Neural cell (in vitro differentiated cells): ENCODE measurements at regions not wholly inside any gene's neighbourhood (a gene's known extent, or its start where the extent isn't known, plus 50 kb on each side); places are given as distances from the start of the nearest gene placed in this dataset.

Experiments
- H2AFZ ChIP-seq: fragments of 200-600, 300-800 bp; sonication (generic), shearing (Covaris generic); 2 replicates; pipeline ENCODE4 v1.6.0; 2014; ENCODE audit warnings: low read depth, mild to moderate bottlenecking, antibody characterized with exemption, low read length, moderate library complexity
- H3F3A ChIP-seq: fragments of 200-600 bp; shearing (Covaris generic); 2 replicates; pipeline ENCODE4 v1.6.1; 2016; ENCODE audit warnings: mild to moderate bottlenecking, moderate library complexity, mixed read lengths, antibody characterized with exemption, low read length; ENCODE audit not compliant: insufficient read depth, poor library complexity, severe bottlenecking
- H3K27ac ChIP-seq: fragments of 200-600, 300-800 bp; sonication (generic), shearing (Covaris generic); 2 replicates; pipeline ENCODE4 v1.5.1; 2014; ENCODE audit warnings: mild to moderate bottlenecking, low read length, moderate library complexity
- H3K27me3 ChIP-seq: fragments of 300-800, 200-600 bp; sonication (generic), shearing (Covaris generic); 2 replicates; pipeline ENCODE4 v1.6.0; 2014; ENCODE audit warnings: mild to moderate bottlenecking, low read depth, low read length, moderate library complexity; ENCODE audit not compliant: insufficient read depth
- H3K36me3 ChIP-seq: fragments of 300-800, 200-600 bp; sonication (generic), shearing (Covaris generic); 2 replicates; pipeline ENCODE4 v1.5.1; 2014; ENCODE audit warnings: mild to moderate bottlenecking, antibody characterized with exemption, low read length, moderate library complexity; ENCODE audit not compliant: insufficient read depth
- H3K4me2 ChIP-seq: fragments of 300-800, 200-600 bp; sonication (generic), shearing (Covaris generic); 2 replicates; pipeline ENCODE4 v1.6.0; 2014; ENCODE audit warnings: mild to moderate bottlenecking, low read length
- H3K4me3 ChIP-seq: fragments of 300-800, 200-600 bp; sonication (generic), shearing (Covaris generic); 2 replicates; pipeline ENCODE4 v1.5.1; 2014; ENCODE audit warnings: mild to moderate bottlenecking, low read length, moderate library complexity
- H3K79me2 ChIP-seq: fragments of 200-600 bp; shearing (Covaris generic); replicated peaks from 2 replicates; pipeline ENCODE4 v1.6.0; 2014; ENCODE audit warnings: mild to moderate bottlenecking, low read length, moderate library complexity; ENCODE audit not compliant: insufficient read depth
- H3K9ac ChIP-seq: fragments of 300-800, 200-600 bp; sonication (generic), shearing (Covaris generic); 2 replicates; pipeline ENCODE4 v1.6.1; 2016; ENCODE audit warnings: mild to moderate bottlenecking, low read length, mixed read lengths
- H3K9me2 ChIP-seq: fragments of 200-600 bp; shearing (Covaris generic); 2 replicates; pipeline ENCODE4 v1.6.1; 2016; ENCODE audit warnings: mild to moderate bottlenecking, low read length, mixed read lengths; ENCODE audit not compliant: insufficient read depth
- H3K9me3 ChIP-seq: fragments of 200-600, 300-800 bp; sonication (generic), shearing (Covaris generic); 2 replicates; pipeline ENCODE4 v1.6.1; 2016; ENCODE audit warnings: mild to moderate bottlenecking, mixed run types, low read length, moderate library complexity, mixed read lengths
- H4K20me1 ChIP-seq: fragments of 200-600 bp; shearing (Covaris generic); 2 replicates; pipeline ENCODE4 v1.6.1; 2016; ENCODE audit warnings: mild to moderate bottlenecking, mixed run types; ENCODE audit not compliant: insufficient read depth
- EP300 ChIP-seq: fragments of 450-650 bp; conservative IDR thresholded peaks from 2 replicates; pipeline ENCODE4 v1.6.1; 2014; ENCODE audit warnings: antibody characterized with exemption, mild to moderate bottlenecking, moderate library complexity; ENCODE audit not compliant: poor library complexity, severe bottlenecking
- EZH2 ChIP-seq: fragments of 200-600, 300-800 bp; shearing (Covaris generic), sonication (generic); IDR thresholded peaks from 2 replicates; pipeline ENCODE4 v1.6.1; 2014; ENCODE audit warnings: antibody characterized with exemption, low read length, borderline replicate concordance, mild to moderate bottlenecking; ENCODE audit not compliant: insufficient read depth, poor library complexity, severe bottlenecking
- MXI1 ChIP-seq: fragments of 450-650 bp; conservative IDR thresholded peaks from 2 replicates; pipeline ENCODE4 v1.6.1; 2014; ENCODE audit warnings: antibody characterized with exemption, mild to moderate bottlenecking; ENCODE audit not compliant: poor library complexity, severe bottlenecking
- POLR2AphosphoS5 ChIP-seq: IDR thresholded peaks from 2 replicates; pipeline ENCODE4 v1.6.1; 2012
- RAD21 ChIP-seq: fragments of 450-650 bp; conservative IDR thresholded peaks from 2 replicates; pipeline ENCODE4 v1.6.1; 2014; ENCODE audit warnings: antibody characterized with exemption, mild to moderate bottlenecking, moderate library complexity
- SMC3 ChIP-seq: fragments of 450-650 bp; conservative IDR thresholded peaks from 2 replicates; pipeline ENCODE4 v1.6.1; 2014; ENCODE audit warnings: antibody characterized with exemption, mild to moderate bottlenecking, moderate library complexity; ENCODE audit not compliant: poor library complexity
- TAF1 ChIP-seq: IDR thresholded peaks from 2 replicates; pipeline ENCODE4 v1.6.1; 2012; ENCODE audit warnings: low read depth
- TF ChIP-seq, protein P1 (sequence below): IDR thresholded peaks from 2 replicates; pipeline ENCODE4 v1.6.1; 2012; ENCODE audit warnings: borderline replicate concordance
- TF ChIP-seq, protein P2 (sequence below): fragments of 450-650 bp; IDR thresholded peaks from 2 replicates; pipeline ENCODE4 v1.5.1; 2014; ENCODE audit warnings: antibody characterized with exemption, mild to moderate bottlenecking, moderate library complexity; ENCODE audit not compliant: poor library complexity, severe bottlenecking

DNA sequence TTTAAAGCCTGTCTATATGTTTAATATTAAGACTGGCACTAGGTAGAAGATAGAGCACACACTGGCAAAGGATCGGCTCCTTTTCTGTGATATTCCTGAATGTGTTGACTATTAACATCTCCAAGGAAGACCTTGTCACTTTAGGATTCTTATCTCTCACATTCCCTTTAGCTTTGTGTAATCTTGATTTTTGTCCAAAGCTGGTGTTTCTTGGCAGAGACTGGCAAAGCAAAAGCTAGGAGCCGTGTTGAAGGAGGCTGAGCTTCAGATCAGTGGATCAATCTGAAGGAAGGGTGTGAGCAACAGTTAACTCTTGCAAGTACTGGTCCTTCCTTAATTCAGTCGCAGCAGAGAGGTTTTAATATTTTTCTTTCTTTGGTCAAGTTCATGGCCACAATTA, 830.4 kb upstream of the ZNF608 start:
- Histone ChIP-seq H2AFZ (peak overlapping the region; percentile 3), H3K4me3 (no peak overlapping the region), H3K36me3 (no peaks in the 10 kb centered on the region), H3K27ac (peak overlapping the region; percentile 91), H4K20me1 (no peaks in the 10 kb centered on the region), H3K4me2 (no peak overlapping the region), H3K9me2 (no peaks in the 10 kb centered on the region), H3K9ac (peak overlapping the region; percentile 71), H3K27me3 (no peaks in the 10 kb centered on the region), H3F3A (no peaks in the 10 kb centered on the region), H3K79me2 (no peaks in the 10 kb centered on the region), H3K9me3 (no peaks in the 10 kb centered on the region)
- TF ChIP-seq, protein P1, sequence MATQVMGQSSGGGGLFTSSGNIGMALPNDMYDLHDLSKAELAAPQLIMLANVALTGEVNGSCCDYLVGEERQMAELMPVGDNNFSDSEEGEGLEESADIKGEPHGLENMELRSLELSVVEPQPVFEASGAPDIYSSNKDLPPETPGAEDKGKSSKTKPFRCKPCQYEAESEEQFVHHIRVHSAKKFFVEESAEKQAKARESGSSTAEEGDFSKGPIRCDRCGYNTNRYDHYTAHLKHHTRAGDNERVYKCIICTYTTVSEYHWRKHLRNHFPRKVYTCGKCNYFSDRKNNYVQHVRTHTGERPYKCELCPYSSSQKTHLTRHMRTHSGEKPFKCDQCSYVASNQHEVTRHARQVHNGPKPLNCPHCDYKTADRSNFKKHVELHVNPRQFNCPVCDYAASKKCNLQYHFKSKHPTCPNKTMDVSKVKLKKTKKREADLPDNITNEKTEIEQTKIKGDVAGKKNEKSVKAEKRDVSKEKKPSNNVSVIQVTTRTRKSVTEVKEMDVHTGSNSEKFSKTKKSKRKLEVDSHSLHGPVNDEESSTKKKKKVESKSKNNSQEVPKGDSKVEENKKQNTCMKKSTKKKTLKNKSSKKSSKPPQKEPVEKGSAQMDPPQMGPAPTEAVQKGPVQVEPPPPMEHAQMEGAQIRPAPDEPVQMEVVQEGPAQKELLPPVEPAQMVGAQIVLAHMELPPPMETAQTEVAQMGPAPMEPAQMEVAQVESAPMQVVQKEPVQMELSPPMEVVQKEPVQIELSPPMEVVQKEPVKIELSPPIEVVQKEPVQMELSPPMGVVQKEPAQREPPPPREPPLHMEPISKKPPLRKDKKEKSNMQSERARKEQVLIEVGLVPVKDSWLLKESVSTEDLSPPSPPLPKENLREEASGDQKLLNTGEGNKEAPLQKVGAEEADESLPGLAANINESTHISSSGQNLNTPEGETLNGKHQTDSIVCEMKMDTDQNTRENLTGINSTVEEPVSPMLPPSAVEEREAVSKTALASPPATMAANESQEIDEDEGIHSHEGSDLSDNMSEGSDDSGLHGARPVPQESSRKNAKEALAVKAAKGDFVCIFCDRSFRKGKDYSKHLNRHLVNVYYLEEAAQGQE = peak; percentile 55
- TF ChIP-seq MXI1 = no peak

DNA sequence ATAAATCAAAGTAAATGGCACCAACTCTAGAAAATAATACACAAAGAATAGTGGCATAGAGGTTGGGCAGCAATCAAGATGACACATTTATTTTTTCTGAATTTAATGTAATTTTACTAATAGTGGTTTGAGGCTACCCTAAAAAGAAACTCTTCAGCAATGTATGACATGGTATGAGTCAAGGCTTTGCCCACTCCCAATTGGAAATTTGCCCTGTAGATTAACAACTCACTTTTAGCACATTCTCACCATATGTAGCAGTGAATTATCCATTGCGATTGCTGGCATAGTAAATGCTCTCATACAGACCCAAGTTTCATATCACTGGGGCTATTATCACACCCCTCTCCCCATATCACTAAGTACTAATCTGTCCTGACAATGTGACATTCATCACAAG, 832.1 kb upstream of the ZNF608 start:
- no peaks in the 10 kb centered on the region for H3K79me2 ChIP-seq
- no peak overlapping the region for H3K4me3 ChIP-seq
- H2AFZ ChIP-seq = no peak overlapping the region
- H3K9me2 ChIP-seq = no peaks in the 10 kb centered on the region
- no peaks in the 10 kb centered on the region for H4K20me1 ChIP-seq
- H3K27me3 ChIP-seq = no peaks in the 10 kb centered on the region
- no peak overlapping the region for H3K27ac ChIP-seq
- H3F3A ChIP-seq = no peaks in the 10 kb centered on the region
- H3K9ac ChIP-seq = no peak overlapping the region
- H3K4me2 ChIP-seq = no peak overlapping the region
- H3K9me3 ChIP-seq = no peaks in the 10 kb centered on the region
- H3K36me3 ChIP-seq = no peaks in the 10 kb centered on the region
- TF ChIP-seq, protein P2, sequence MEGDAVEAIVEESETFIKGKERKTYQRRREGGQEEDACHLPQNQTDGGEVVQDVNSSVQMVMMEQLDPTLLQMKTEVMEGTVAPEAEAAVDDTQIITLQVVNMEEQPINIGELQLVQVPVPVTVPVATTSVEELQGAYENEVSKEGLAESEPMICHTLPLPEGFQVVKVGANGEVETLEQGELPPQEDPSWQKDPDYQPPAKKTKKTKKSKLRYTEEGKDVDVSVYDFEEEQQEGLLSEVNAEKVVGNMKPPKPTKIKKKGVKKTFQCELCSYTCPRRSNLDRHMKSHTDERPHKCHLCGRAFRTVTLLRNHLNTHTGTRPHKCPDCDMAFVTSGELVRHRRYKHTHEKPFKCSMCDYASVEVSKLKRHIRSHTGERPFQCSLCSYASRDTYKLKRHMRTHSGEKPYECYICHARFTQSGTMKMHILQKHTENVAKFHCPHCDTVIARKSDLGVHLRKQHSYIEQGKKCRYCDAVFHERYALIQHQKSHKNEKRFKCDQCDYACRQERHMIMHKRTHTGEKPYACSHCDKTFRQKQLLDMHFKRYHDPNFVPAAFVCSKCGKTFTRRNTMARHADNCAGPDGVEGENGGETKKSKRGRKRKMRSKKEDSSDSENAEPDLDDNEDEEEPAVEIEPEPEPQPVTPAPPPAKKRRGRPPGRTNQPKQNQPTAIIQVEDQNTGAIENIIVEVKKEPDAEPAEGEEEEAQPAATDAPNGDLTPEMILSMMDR = no peak
- no peak for TF ChIP-seq POLR2AphosphoS5
- no peak for TF ChIP-seq EP300
- no peak for TF ChIP-seq RAD21

DNA sequence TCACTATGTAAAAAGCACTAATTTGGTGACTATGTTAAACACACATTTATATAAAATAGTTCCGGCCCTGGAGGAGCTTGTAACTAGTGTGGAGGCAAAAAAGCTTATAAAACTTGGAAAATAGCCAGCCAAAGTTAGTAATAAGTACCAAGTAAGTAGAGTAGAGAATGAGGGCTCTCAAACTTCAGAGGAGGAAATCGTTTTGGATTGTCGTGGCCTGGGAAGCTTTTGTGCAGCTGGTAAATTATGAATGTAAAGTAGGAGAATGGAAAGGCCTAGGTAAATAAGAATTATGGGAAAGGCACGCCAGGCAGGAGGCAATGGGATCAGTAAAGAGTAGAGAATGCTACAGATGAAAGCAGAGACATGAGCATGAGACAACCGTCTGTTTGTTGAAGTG, 832.7 kb upstream of the ZNF608 start:
- TF ChIP-seq, protein P1 = no peak
- TF ChIP-seq EZH2 (no peak), SMC3 (no peak), TAF1 (no peak), EP300 (no peak), RAD21 (no peak)
- TF ChIP-seq, protein P2 = no peak
- Histone ChIP-seq H3K9ac (no peak overlapping the region), H3K4me3 (no peak overlapping the region), H3K36me3 (no peaks in the 10 kb centered on the region), H3K9me2 (no peaks in the 10 kb centered on the region), H3F3A (no peaks in the 10 kb centered on the region), H4K20me1 (no peaks in the 10 kb centered on the region), H3K9me3 (no peaks in the 10 kb centered on the region), H3K27me3 (no peaks in the 10 kb centered on the region), H3K79me2 (no peaks in the 10 kb centered on the region), H3K27ac (no peak overlapping the region), H3K4me2 (no peak overlapping the region), H2AFZ (no peak overlapping the region)
